ENCODE measurements at regions not wholly inside any gene's neighbourhood (a gene's known extent, or its start where the extent isn't known, plus 50 kb on each side); places are given as distances from the start of the nearest gene placed in this dataset.

DNA sequence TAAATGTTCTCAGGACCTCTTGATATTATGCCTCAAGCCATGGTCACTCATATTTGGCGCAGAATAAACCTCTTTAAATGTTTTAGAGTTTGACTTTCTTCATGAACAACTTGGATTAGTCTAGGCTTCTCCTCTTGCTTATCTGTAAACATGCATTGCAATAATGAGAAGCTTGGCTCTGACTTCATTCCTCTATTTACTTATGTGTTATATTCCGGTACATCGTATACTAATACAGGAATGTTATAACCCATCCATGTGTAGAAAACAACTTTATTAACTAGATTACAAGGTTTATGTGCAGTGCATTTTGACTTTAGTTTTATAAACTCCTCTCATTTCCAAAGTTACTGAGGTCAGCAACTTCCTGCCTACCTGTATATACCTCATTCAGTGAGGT is 944.3 kb upstream of the GHITM start:
- DNase-seq (ENCODE audit: low read depth, low spot score) (no peak), ATAC-seq (no peak)
- TF ChIP-seq CEBPB (IDR thresholded peaks at IDR 0.05; ENCODE audit: low read depth) (no peak), RAD21 (IDR thresholded peaks at IDR 0.05; ENCODE audit: low read depth) (no peak), ZNF274 (IDR thresholded peaks at IDR 0.05; ENCODE audit: low read depth, low read length) (no peak), ELF1 (IDR thresholded peaks at IDR 0.05; ENCODE audit: borderline replicate concordance, low read depth) (no peak), YY1 (IDR thresholded peaks at IDR 0.05; ENCODE audit: extremely low read depth, insufficient replicate concordance, low read depth, low read length) (no peak), SIN3A (IDR thresholded peaks at IDR 0.05; ENCODE audit: low read depth) (no peak), ZFX (IDR thresholded peaks at IDR 0.05) (no peak), FOSL1 (IDR thresholded peaks at IDR 0.05; ENCODE audit: low read depth) (no peak), EZH2 (IDR thresholded peaks at IDR 0.05) (no peak), TCF7L2 (IDR thresholded peaks at IDR 0.05; ENCODE audit: borderline replicate concordance, extremely low read depth, insufficient read depth, insufficient read length) (no peak), SRF (IDR thresholded peaks at IDR 0.05; ENCODE audit: low read depth) (no peak), REST (IDR thresholded peaks at IDR 0.05; ENCODE audit: low read depth) (no peak), POLR2AphosphoS5 (IDR thresholded peaks at IDR 0.05; ENCODE audit: low read depth, low read length) (no peak), JUND (IDR thresholded peaks at IDR 0.05) (no peak), ATF3 (IDR thresholded peaks at IDR 0.05) (no peak)
- TF ChIP-seq, protein P1, sequence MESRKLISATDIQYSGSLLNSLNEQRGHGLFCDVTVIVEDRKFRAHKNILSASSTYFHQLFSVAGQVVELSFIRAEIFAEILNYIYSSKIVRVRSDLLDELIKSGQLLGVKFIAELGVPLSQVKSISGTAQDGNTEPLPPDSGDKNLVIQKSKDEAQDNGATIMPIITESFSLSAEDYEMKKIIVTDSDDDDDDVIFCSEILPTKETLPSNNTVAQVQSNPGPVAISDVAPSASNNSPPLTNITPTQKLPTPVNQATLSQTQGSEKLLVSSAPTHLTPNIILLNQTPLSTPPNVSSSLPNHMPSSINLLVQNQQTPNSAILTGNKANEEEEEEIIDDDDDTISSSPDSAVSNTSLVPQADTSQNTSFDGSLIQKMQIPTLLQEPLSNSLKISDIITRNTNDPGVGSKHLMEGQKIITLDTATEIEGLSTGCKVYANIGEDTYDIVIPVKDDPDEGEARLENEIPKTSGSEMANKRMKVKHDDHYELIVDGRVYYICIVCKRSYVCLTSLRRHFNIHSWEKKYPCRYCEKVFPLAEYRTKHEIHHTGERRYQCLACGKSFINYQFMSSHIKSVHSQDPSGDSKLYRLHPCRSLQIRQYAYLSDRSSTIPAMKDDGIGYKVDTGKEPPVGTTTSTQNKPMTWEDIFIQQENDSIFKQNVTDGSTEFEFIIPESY (IDR thresholded peaks at IDR 0.05; ENCODE audit: extremely low read depth, insufficient replicate concordance, low read length), result no peak
- Histone ChIP-seq H3K79me2 (ENCODE audit: insufficient read depth, low read length) (no peaks in the 10 kb centered on the region), H3K9ac (ENCODE audit: low read length) (no peak overlapping the region), H3K36me3 (ENCODE audit: control insufficient read depth in 1 of 2, insufficient read depth in 2 of 2, low read length in 2 of 2) (no peaks in the 10 kb centered on the region), H3K27me3 (ENCODE audit: insufficient read depth, low read length) (no peaks in the 10 kb centered on the region), H3K9me3 (ENCODE audit: control insufficient read depth in 1 of 2, insufficient read depth in 1 of 2, low read depth in 1 of 2, low read length in 2 of 2) (peaks cover 0 to 14% of the 10 kb centered on the region in 2 experiments; a peak in 2 of 4 replicates), H3K4me3 (replicated peaks in 1 of 2; ENCODE audit: low read depth in 1 of 2, low read length in 2 of 2) (no peak overlapping the region), H3K4me2 (ENCODE audit: low read length) (no peak overlapping the region), H3K4me1 (ENCODE audit: control insufficient read depth in 1 of 2, insufficient read depth in 2 of 2, low read length in 2 of 2) (no peaks in the 10 kb centered on the region), H2AFZ (ENCODE audit: low read depth, low read length, poor library complexity, severe bottlenecking) (no peak overlapping the region), H4K20me1 (ENCODE audit: insufficient read depth) (no peaks in the 10 kb centered on the region), H3K9me2 (ENCODE audit: insufficient read depth) (no peaks in the 10 kb centered on the region), H3K27ac (ENCODE audit: low read depth, low read length) (no peak overlapping the region)
- ChIA-PET CTCF (no interaction called here), POLR2A (no interaction called here), RAD21 (ENCODE audit: low non-redundant PET in 1 of 2, low total read pairs in 2 of 2, uncharacterized antibody in 2 of 2, unreplicated experiment in 2 of 2) (no interaction called here)
- no TSS peak for BruUV-seq (replicated peaks)
- intact Hi-C loops (cut with micrococcal nuclease), result no loop called here

Measured in HCT116 (cell line).